Epithelial cell of proximal tubule (primary cell): ENCODE measurements at regions not wholly inside any gene's neighbourhood (a gene's known extent, or its start where the extent isn't known, plus 50 kb on each side); places are given as distances from the start of the nearest gene placed in this dataset.
A peak's percentile ranks its signal among the peaks of the same experiment; 100 is the strongest.

Source experiments
- DNase-seq: peaks from one replicate; pipeline ENCODE4 v3.0.0-alpha.2; 2011; ENCODE audit warnings: low read depth
- H3K4me3 ChIP-seq: 2 replicates; pipeline ENCODE4 v1.5.1; 2011; ENCODE audit warnings: low read depth, mild to moderate bottlenecking, low read length
- CTCF ChIP-seq: conservative IDR thresholded peaks from 2 replicates; pipeline ENCODE4 v1.5.1; 2012; ENCODE audit warnings: low read depth, mild to moderate bottlenecking, low read length

- no peak for DNase-seq
- TF ChIP-seq CTCF, result no peak
- no peak overlapping the region for H3K4me3 ChIP-seq
Measured at GRCh38 chr1:55369474-55369873, 154.3 kb upstream of the USP24 start.

- TF ChIP-seq CTCF, result no peak
- no peak overlapping the region for H3K4me3 ChIP-seq
- no peak for DNase-seq
Measured at GRCh38 chr1:55368698-55369097, 153.5 kb upstream of the USP24 start.

GRCh38 chr1:55367273-55367672, 152.1 kb upstream of the USP24 start:
- H3K4me3 ChIP-seq, result no peak overlapping the region
- no peak for TF ChIP-seq CTCF
- DNase-seq, result no peak

GRCh38 chr1:55364216-55364615, 149.1 kb upstream of the USP24 start:
- DNase-seq, result no peak
- no peak overlapping the region for H3K4me3 ChIP-seq
- TF ChIP-seq CTCF, result no peak

GRCh38 chr1:55363268-55363667, 148.1 kb upstream of the USP24 start:
- H3K4me3 ChIP-seq, result no peak overlapping the region
- DNase-seq, result no peak
- TF ChIP-seq CTCF, result no peak

GRCh38 chr1:55362558-55362957, 147.4 kb upstream of the USP24 start:
- no peak for TF ChIP-seq CTCF
- peak; percentile 35 for DNase-seq
- H3K4me3 ChIP-seq, result no peak overlapping the region

- no peak for DNase-seq
- no peak for TF ChIP-seq CTCF
- no peak overlapping the region for H3K4me3 ChIP-seq
Measured at GRCh38 chr1:55359611-55360010, 144.4 kb upstream of the USP24 start.
